ENCODE measurements at regions not wholly inside any gene's neighbourhood (a gene's known extent, or its start where the extent isn't known, plus 50 kb on each side); places are given as distances from the start of the nearest gene placed in this dataset.

- CTCF ChIA-PET, result no interaction called here
- intact Hi-C loops (cut with micrococcal nuclease), result no loop called here
- no peak overlapping the region for H3K23ac ChIP-seq (ENCODE audit: low read depth, low read length)
Observed at GRCh38 chr13:80656512-80656904, 315.6 kb upstream of the SPRY2 start.

More at GRCh38 chr13:80656512-80656904, 315.6 kb upstream of the SPRY2 start:
- no TSS peak for BruUV-seq (replicated peaks)
- DNase-seq (no peak), ATAC-seq (ENCODE audit: low read depth) (no peak)
- Histone ChIP-seq H3K9me3 (ENCODE audit: control insufficient read depth, insufficient read depth, low read length) (peaks cover 20% of the 10 kb centered on the region), H3K4me2 (ENCODE audit: low read depth, low read length) (no peak overlapping the region), H2AK5ac (ENCODE audit: low read depth, low read length) (no peak overlapping the region), H3K18ac (ENCODE audit: low read depth, low read length) (no peak overlapping the region), H3K56ac (ENCODE audit: extremely low read depth, insufficient read depth, low read length) (no peak overlapping the region), H3K4ac (ENCODE audit: low read depth, low read length) (no peak overlapping the region), H3K27me3 (ENCODE audit: control insufficient read depth, insufficient read depth, low read length) (no peaks in the 10 kb centered on the region), H3K4me1 (ENCODE audit: control insufficient read depth, insufficient read depth, low read length) (no peaks in the 10 kb centered on the region), H2BK5ac (ENCODE audit: low read depth, low read length, poor library complexity, severe bottlenecking) (no peak overlapping the region), H2BK120ac (ENCODE audit: low read depth, low read length) (no peak overlapping the region), H3K14ac (replicated peaks; ENCODE audit: low read depth, low read length) (no peak overlapping the region), H2AFZ (replicated peaks; ENCODE audit: low read length, poor library complexity) (no peak overlapping the region), H3K36me3 (ENCODE audit: control insufficient read depth, insufficient read depth, low read length) (no peaks in the 10 kb centered on the region), H4K8ac (ENCODE audit: low read depth in 2 of 2, low read length in 2 of 2) (no peak overlapping the region), H4K20me1 (ENCODE audit: insufficient read depth, low read length) (no peaks in the 10 kb centered on the region), H3K4me3 (ENCODE audit: insufficient read depth, low read depth, low read length) (no peak overlapping the region), H4K91ac (ENCODE audit: insufficient read depth, low read depth, low read length) (no peak overlapping the region), H2BK15ac (ENCODE audit: low read depth, low read length) (no peak overlapping the region), H4K5ac (ENCODE audit: low read depth, low read length) (no peak overlapping the region), H3K9ac (ENCODE audit: low read depth, low read length) (no peak overlapping the region), H2BK20ac (ENCODE audit: low read depth, low read length) (no peak overlapping the region), H3K9me1 (ENCODE audit: insufficient read depth, low read length) (no peaks in the 10 kb centered on the region), H2AK9ac (replicated peaks; ENCODE audit: low read depth, low read length, poor library complexity) (no peak overlapping the region), H3K79me1 (ENCODE audit: low read depth in 1 of 2, low read length in 2 of 2) (no peaks in the 10 kb centered on the region), H3K27ac (ENCODE audit: insufficient read depth, low read length) (no peak overlapping the region)
- WGBS, 2 experiments (ENCODE audit: extremely low coverage in 2 of 2, insufficient read length in 1 of 2), result no CpG with 5 or more reads among the region's 2 CpGs
- TF ChIP-seq CHD1 (IDR thresholded peaks at IDR 0.05; ENCODE audit: low read depth, low read length) (no peak), MAZ (IDR thresholded peaks at IDR 0.05; ENCODE audit: borderline replicate concordance, low read depth, low read length) (no peak), POLR2A (IDR thresholded peaks at IDR 0.05; ENCODE audit: low read depth, low read length) (no peak), NFE2L2 (IDR thresholded peaks at IDR 0.05; ENCODE audit: low read depth, low read length) (no peak), ELK1 (IDR thresholded peaks at IDR 0.05; ENCODE audit: borderline replicate concordance, low read depth, low read length) (no peak), USF2 (IDR thresholded peaks at IDR 0.05; ENCODE audit: low read depth, low read length) (no peak), CTCF (conservative IDR thresholded peaks at IDR 0.05; ENCODE audit: low read depth, low read length) (no peak), MXI1 (IDR thresholded peaks at IDR 0.05; ENCODE audit: borderline replicate concordance, low read depth, low read length) (no peak), CEBPB (IDR thresholded peaks at IDR 0.05; ENCODE audit: low read depth, low read length) (no peak), RAD21 (IDR thresholded peaks at IDR 0.05; ENCODE audit: low read length) (no peak), BHLHE40 (IDR thresholded peaks at IDR 0.05; ENCODE audit: low read depth, low read length) (no peak), SMC3 (IDR thresholded peaks at IDR 0.05; ENCODE audit: low read depth, low read length) (no peak), FOS (IDR thresholded peaks at IDR 0.05; ENCODE audit: low read depth, low read length) (no peak)
- in situ Hi-C loops (cut with MboI; ENCODE audit: low sequenced_read_pairs), result no loop called here
- dilution Hi-C loops (cut with HindIII; ENCODE audit: low sequenced_read_pairs, unreplicated experiment), result no loop called here
- POLR2A ChIA-PET (ENCODE audit: unreplicated experiment), result no interaction called here

Data from IMR-90 (cell line).